GM12878 (cell line): ENCODE measurements at regions not wholly inside any gene's neighbourhood (a gene's known extent, or its start where the extent isn't known, plus 50 kb on each side); places are given as distances from the start of the nearest gene placed in this dataset.

Experiments used
- ATAC-seq: fragments of 200-7000 bp; cut with Tn5 transposase; 3 replicates; pipeline ENCODE4 v1.9.1; 2020; ENCODE audit warnings: mild to moderate bottlenecking, moderate library complexity
- BruUV-seq: library from RNA; stranded (reverse); fragments of 400-500 nt; replicated peaks from 2 replicates; lab custom pipeline; 2021; lab: Mats Ljungman, UMichigan
- CTCF ChIA-PET: fragments of 300-600 bp; sonication (Branson Sonifier 250); formaldehyde crosslinking; extraction: SDS; loops from one replicate; lab custom pipeline; 2021; ENCODE audit warnings: inconsistent platforms; lab: Yijun Ruan, JAX
- POLR2A ChIA-PET: fragments of 350-600 bp; formaldehyde crosslinking; extraction: SDS; loops from one replicate; lab custom pipeline; 2021; ENCODE audit warnings: inconsistent platforms; lab: Charles Lee
- RAD21 ChIA-PET: fragments of 300-600 bp; sonication (Branson Sonifier 250); formaldehyde crosslinking; loops from one replicate; lab custom pipeline; 2023; ENCODE audit warnings: antibody characterized with exemption; ENCODE audit not compliant: unreplicated experiment; lab: Charles Lee
- SMC1A ChIA-PET: fragments of 300-600 bp; sonication (Branson Sonifier 250); formaldehyde crosslinking; loops from one replicate; lab custom pipeline; 2023; ENCODE audit not compliant: unreplicated experiment, uncharacterized antibody; lab: Charles Lee
- DNase-seq: peaks from one replicate; pipeline ENCODE4 v3.0.0-alpha.2; 2011; ENCODE audit warnings: low read depth, low spot score
- FAIRE-seq: peaks from 3 replicates; lab custom pipeline; 2011; peaks lifted over from hg19 to GRCh38; lab: Jason Lieb, UNC
- H2AFZ ChIP-seq: 2 replicates; pipeline ENCODE4 v1.6.0; 2011; ENCODE audit warnings: low read depth, low read length, control low read depth; ENCODE audit not compliant: control insufficient read depth
- H3K27ac ChIP-seq: 2 replicates; pipeline ENCODE4 v1.5.1; 2011; ENCODE audit warnings: control low read depth; ENCODE audit not compliant: control insufficient read depth, insufficient read depth
- H3K27me3 ChIP-seq, 2 experiments: replicated peaks in 1 of 2; 2 replicates each; pipeline versions ENCODE4 v1.6.0 to v1.6.1; 2011; ENCODE audit warnings: low read length in 1 of 2; ENCODE audit not compliant: control insufficient read depth in 2 of 2, insufficient read depth in 2 of 2
- H3K36me3 ChIP-seq, 2 experiments: 2 replicates each; pipeline ENCODE4 v1.5.1; 2011; ENCODE audit warnings: low read length in 1 of 2; ENCODE audit not compliant: control insufficient read depth in 2 of 2, insufficient read depth in 2 of 2
- H3K4me1 ChIP-seq: 2 replicates; pipeline ENCODE4 v1.6.1; 2011; ENCODE audit warnings: mild to moderate bottlenecking, low read length, moderate library complexity, mixed read lengths; ENCODE audit not compliant: control insufficient read depth, insufficient read depth
- H3K4me2 ChIP-seq: 2 replicates; pipeline ENCODE4 v1.6.0; 2011; ENCODE audit warnings: control low read depth; ENCODE audit not compliant: control insufficient read depth, insufficient read depth
- H3K4me3 ChIP-seq: fragments of 200-600 bp; sonication (generic); 2 replicates; pipeline ENCODE4 v1.5.1; 2016
- H3K79me2 ChIP-seq: 2 replicates; pipeline ENCODE4 v1.6.0; 2011; ENCODE audit warnings: low read length; ENCODE audit not compliant: control insufficient read depth, insufficient read depth
- H3K9ac ChIP-seq: 2 replicates; pipeline ENCODE4 v1.8.0; 2011; ENCODE audit warnings: low read length, control low read depth, mixed read lengths; ENCODE audit not compliant: control insufficient read depth, insufficient read depth
- H3K9me3 ChIP-seq: replicated peaks from 3 replicates; pipeline ENCODE4 v1.5.1; 2011; ENCODE audit warnings: mild to moderate bottlenecking, low read length; ENCODE audit not compliant: control insufficient read depth, insufficient read depth
- H4K20me1 ChIP-seq: 2 replicates; pipeline ENCODE4 v1.6.0; 2011; ENCODE audit not compliant: control insufficient read depth, insufficient read depth
- CHD1 ChIP-seq: IDR thresholded peaks from 2 replicates; pipeline ENCODE4 v1.6.1; 2012; ENCODE audit warnings: low read depth, low read length, improper control_type of control experiment
- CHD4 ChIP-seq: fragments of 200-600 bp; sonication (generic); IDR thresholded peaks from 2 replicates; pipeline ENCODE4 v1.6.1; 2016; ENCODE audit warnings: mild to moderate bottlenecking
- EZH2 ChIP-seq: IDR thresholded peaks from 2 replicates; pipeline ENCODE4 v1.6.1; 2012; ENCODE audit warnings: low read depth, mild to moderate bottlenecking, control low read depth, inconsistent platforms, low read length, borderline replicate concordance; ENCODE audit not compliant: control insufficient read depth
- GABPA ChIP-seq: IDR thresholded peaks from 2 replicates; pipeline ENCODE4 v1.6.1; 2014; ENCODE audit warnings: antibody characterized with exemption, low read depth, mild to moderate bottlenecking, inconsistent platforms
- HDGF ChIP-seq: fragments of 450-650 bp; IDR thresholded peaks from 2 replicates; pipeline ENCODE4 v1.6.1; 2016; ENCODE audit warnings: antibody characterized with exemption
- KLF5 ChIP-seq: fragments of 450-650 bp; IDR thresholded peaks from 2 replicates; pipeline ENCODE4 v1.6.1; 2014; ENCODE audit warnings: mild to moderate bottlenecking; ENCODE audit not compliant: partially characterized antibody
- MEF2B ChIP-seq: fragments of 450-650 bp; IDR thresholded peaks from 2 replicates; pipeline ENCODE4 v1.6.1; 2018; ENCODE audit warnings: mild to moderate bottlenecking, moderate library complexity; ENCODE audit not compliant: partially characterized antibody, poor library complexity, severe bottlenecking
- NFIC ChIP-seq: IDR thresholded peaks from 2 replicates; pipeline ENCODE4 v1.6.1; 2012; ENCODE audit warnings: low read depth, mild to moderate bottlenecking, inconsistent platforms, low read length, moderate library complexity
- NFXL1 ChIP-seq: fragments of 450-650 bp; IDR thresholded peaks from 2 replicates; pipeline ENCODE4 v1.6.1; 2017; ENCODE audit warnings: antibody characterized with exemption, mild to moderate bottlenecking, borderline replicate concordance
- NR2C2 ChIP-seq: IDR thresholded peaks from 2 replicates; pipeline ENCODE4 v1.6.1; 2011; ENCODE audit warnings: borderline replicate concordance, low read depth; ENCODE audit not compliant: control insufficient read depth, insufficient read length
- RAD21 ChIP-seq: IDR thresholded peaks from 2 replicates; pipeline ENCODE4 v1.6.1; 2011; ENCODE audit warnings: mild to moderate bottlenecking, low read depth, low read length, moderate library complexity; ENCODE audit not compliant: insufficient read depth
- RCOR1 ChIP-seq: conservative IDR thresholded peaks from 2 replicates; pipeline ENCODE4 v1.6.1; 2012; ENCODE audit warnings: low read depth, low read length, improper control_type of control experiment
- SIX5 ChIP-seq: IDR thresholded peaks from 2 replicates; pipeline ENCODE4 v1.6.1; 2011; ENCODE audit warnings: mild to moderate bottlenecking, low read depth, low read length, moderate library complexity; ENCODE audit not compliant: severe bottlenecking
- SMC3 ChIP-seq: IDR thresholded peaks from 2 replicates; pipeline ENCODE4 v1.6.1; 2011; ENCODE audit warnings: low read length, improper control_type of control experiment, borderline replicate concordance
- TCF7 ChIP-seq: IDR thresholded peaks from 2 replicates; pipeline ENCODE4 v1.6.1; 2014; ENCODE audit warnings: antibody characterized with exemption, borderline replicate concordance
- ZNF207 ChIP-seq: fragments of 450-650 bp; IDR thresholded peaks from 2 replicates; pipeline ENCODE4 v1.6.1; 2014; ENCODE audit warnings: antibody characterized with exemption, mild to moderate bottlenecking, borderline replicate concordance
- ZNF217 ChIP-seq: fragments of 450-650 bp; IDR thresholded peaks from 2 replicates; pipeline ENCODE4 v1.6.1; 2017; ENCODE audit warnings: antibody characterized with exemption, mild to moderate bottlenecking
- WGBS: methylation state at CpG from one replicate; pipeline ENCODE4 v1.1.6; 2016; ENCODE audit warnings: low lambda C conversion rate; ENCODE audit not compliant: insufficient replicate concordance, insufficient coverage; ENCODE audit errors: missing lambda C conversion rate; 5-methylcytosine and 5-hydroxymethylcytosine counted together
- in situ Hi-C: fragments of 300-500 bp; cut with MboI; formaldehyde crosslinking; loops from 9 replicates; pipeline ENCODE4 v1.14.3; 2018; ENCODE audit warnings: mixed read lengths
- intact Hi-C: fragments of 100-400 bp; cut with micrococcal nuclease; formaldehyde crosslinking; loops from one replicate; pipeline ENCODE4 v1.14.2; 2022; ENCODE audit not compliant: unreplicated experiment
- TF ChIP-seq, protein P1 (sequence below): IDR thresholded peaks from 2 replicates; pipeline ENCODE4 v1.6.1; 2011; ENCODE audit warnings: low read depth, low read length, improper control_type of control experiment, borderline replicate concordance
- TF ChIP-seq, protein P2 (sequence below): fragments of 450-650 bp; conservative IDR thresholded peaks from 2 replicates; pipeline ENCODE4 v1.6.1; 2017; ENCODE audit warnings: mild to moderate bottlenecking, moderate library complexity

DNA sequence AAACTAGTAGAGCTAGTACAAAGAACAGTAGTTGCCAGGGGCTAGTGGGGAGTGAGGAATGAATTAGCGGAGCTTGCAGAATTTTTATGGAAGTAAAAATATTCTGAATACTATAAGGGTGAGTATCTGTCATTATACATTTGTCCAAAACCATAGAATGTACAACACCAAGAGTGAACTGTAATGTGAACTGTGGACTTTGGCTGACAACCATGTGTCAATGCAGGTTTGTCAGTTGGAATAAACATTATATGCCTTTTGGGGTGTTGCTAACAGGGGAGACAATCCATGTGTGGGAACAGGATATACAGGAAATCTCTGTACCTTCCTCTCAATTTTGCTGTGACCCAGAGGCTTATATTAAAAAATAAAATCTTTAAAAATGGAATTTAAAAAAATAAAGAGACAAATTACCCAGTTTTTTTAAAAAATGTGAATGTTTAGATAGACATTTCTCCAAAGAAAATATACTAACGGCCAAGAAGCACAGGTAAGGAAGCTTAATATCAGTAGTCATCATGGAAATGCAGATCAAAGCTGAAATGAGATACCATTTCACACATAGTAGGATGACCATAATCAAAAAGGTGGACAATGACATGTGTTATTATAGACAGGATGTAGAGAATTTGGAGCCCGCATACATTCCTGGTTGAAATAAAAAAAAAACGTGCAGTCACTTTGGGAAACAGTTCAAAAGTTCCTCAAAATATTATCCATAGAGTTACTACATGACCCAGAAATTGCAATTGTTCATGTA is 899.8 kb downstream of the RAB28 start:
- no peak overlapping the region for H3K4me2 ChIP-seq
- H3K4me1 ChIP-seq, result no peaks in the 10 kb centered on the region
- SMC1A ChIA-PET, result interaction anchor here (0.7 to 1.6 kb wide), 3 partner anchors 20 to 48 kb away, joined by 3 to 4 read pairs (median 3); no protein-coding TSS in a partner anchor
- H3K27ac ChIP-seq, result no peak overlapping the region
- intact Hi-C loops (no loop called here), in situ Hi-C loops (no loop called here)
- ATAC-seq, result no peak
- BruUV-seq, result no TSS peak
- no peak overlapping the region for H3K4me3 ChIP-seq
- no peak for TF ChIP-seq NFXL1
- no peak for TF ChIP-seq SIX5
- no peak for TF ChIP-seq MEF2B
- TF ChIP-seq RAD21, result no peak
- TF ChIP-seq, protein P1, sequence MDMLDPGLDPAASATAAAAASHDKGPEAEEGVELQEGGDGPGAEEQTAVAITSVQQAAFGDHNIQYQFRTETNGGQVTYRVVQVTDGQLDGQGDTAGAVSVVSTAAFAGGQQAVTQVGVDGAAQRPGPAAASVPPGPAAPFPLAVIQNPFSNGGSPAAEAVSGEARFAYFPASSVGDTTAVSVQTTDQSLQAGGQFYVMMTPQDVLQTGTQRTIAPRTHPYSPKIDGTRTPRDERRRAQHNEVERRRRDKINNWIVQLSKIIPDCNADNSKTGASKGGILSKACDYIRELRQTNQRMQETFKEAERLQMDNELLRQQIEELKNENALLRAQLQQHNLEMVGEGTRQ, result no peak
- TF ChIP-seq EZH2, result no peak
- no peak for TF ChIP-seq ZNF207
- TF ChIP-seq CHD1, result no peak
- no peak for TF ChIP-seq HDGF
- no peak for TF ChIP-seq TCF7
- no peak for TF ChIP-seq GABPA
- no peak for TF ChIP-seq NFIC
- no peak for TF ChIP-seq CHD4
- TF ChIP-seq, protein P2, sequence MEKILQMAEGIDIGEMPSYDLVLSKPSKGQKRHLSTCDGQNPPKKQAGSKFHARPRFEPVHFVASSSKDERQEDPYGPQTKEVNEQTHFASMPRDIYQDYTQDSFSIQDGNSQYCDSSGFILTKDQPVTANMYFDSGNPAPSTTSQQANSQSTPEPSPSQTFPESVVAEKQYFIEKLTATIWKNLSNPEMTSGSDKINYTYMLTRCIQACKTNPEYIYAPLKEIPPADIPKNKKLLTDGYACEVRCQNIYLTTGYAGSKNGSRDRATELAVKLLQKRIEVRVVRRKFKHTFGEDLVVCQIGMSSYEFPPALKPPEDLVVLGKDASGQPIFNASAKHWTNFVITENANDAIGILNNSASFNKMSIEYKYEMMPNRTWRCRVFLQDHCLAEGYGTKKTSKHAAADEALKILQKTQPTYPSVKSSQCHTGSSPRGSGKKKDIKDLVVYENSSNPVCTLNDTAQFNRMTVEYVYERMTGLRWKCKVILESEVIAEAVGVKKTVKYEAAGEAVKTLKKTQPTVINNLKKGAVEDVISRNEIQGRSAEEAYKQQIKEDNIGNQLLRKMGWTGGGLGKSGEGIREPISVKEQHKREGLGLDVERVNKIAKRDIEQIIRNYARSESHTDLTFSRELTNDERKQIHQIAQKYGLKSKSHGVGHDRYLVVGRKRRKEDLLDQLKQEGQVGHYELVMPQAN, result no peak
- TF ChIP-seq RCOR1, result no peak
- no peak for TF ChIP-seq ZNF217
- no peak for TF ChIP-seq KLF5
- TF ChIP-seq SMC3, result no peak
- TF ChIP-seq NR2C2, result no peak
- H2AFZ ChIP-seq, result no peak overlapping the region
- 34% methylated on average over 4 of the region's 4 CpGs for WGBS
- H3K36me3 ChIP-seq, result no peaks in the 10 kb centered on the region
- no peaks in the 10 kb centered on the region for H3K27me3 ChIP-seq
- H3K9me3 ChIP-seq, result no peaks in the 10 kb centered on the region
- H4K20me1 ChIP-seq, result no peaks in the 10 kb centered on the region
- no peak for DNase-seq
- POLR2A ChIA-PET, result interaction anchor here (0.6 kb wide), 1 partner anchor 203 kb away, joined by 6 read pairs; no protein-coding TSS in a partner anchor
- RAD21 ChIA-PET, result no interaction called here
- CTCF ChIA-PET, result no interaction called here
- H3K79me2 ChIP-seq, result no peaks in the 10 kb centered on the region
- no peak overlapping the region for H3K9ac ChIP-seq
- FAIRE-seq, result no peak
